GM12878 (cell line): ENCODE measurements at regions not wholly inside any gene's neighbourhood (a gene's known extent, or its start where the extent isn't known, plus 50 kb on each side); places are given as distances from the start of the nearest gene placed in this dataset.

Source experiments
- ATAC-seq: fragments of 200-7000 bp; cut with Tn5 transposase; 3 replicates; pipeline ENCODE4 v1.9.1; 2020; ENCODE audit warnings: mild to moderate bottlenecking, moderate library complexity
- BruUV-seq: library from RNA; stranded (reverse); fragments of 400-500 nt; replicated peaks from 2 replicates; lab custom pipeline; 2021; lab: Mats Ljungman, UMichigan
- CTCF ChIA-PET: fragments of 300-600 bp; sonication (Branson Sonifier 250); formaldehyde crosslinking; extraction: SDS; loops from one replicate; lab custom pipeline; 2021; ENCODE audit warnings: inconsistent platforms; lab: Yijun Ruan, JAX
- POLR2A ChIA-PET: fragments of 350-600 bp; formaldehyde crosslinking; extraction: SDS; loops from one replicate; lab custom pipeline; 2021; ENCODE audit warnings: inconsistent platforms; lab: Charles Lee
- RAD21 ChIA-PET: fragments of 300-600 bp; sonication (Branson Sonifier 250); formaldehyde crosslinking; loops from one replicate; lab custom pipeline; 2023; ENCODE audit warnings: antibody characterized with exemption; ENCODE audit not compliant: unreplicated experiment; lab: Charles Lee
- SMC1A ChIA-PET: fragments of 300-600 bp; sonication (Branson Sonifier 250); formaldehyde crosslinking; loops from one replicate; lab custom pipeline; 2023; ENCODE audit not compliant: unreplicated experiment, uncharacterized antibody; lab: Charles Lee
- DNase-seq: peaks from one replicate; pipeline ENCODE4 v3.0.0-alpha.2; 2011; ENCODE audit warnings: low read depth, low spot score
- FAIRE-seq: peaks from 3 replicates; lab custom pipeline; 2011; peaks lifted over from hg19 to GRCh38; lab: Jason Lieb, UNC
- H2AFZ ChIP-seq: 2 replicates; pipeline ENCODE4 v1.6.0; 2011; ENCODE audit warnings: low read depth, low read length, control low read depth; ENCODE audit not compliant: control insufficient read depth
- H3K27ac ChIP-seq: 2 replicates; pipeline ENCODE4 v1.5.1; 2011; ENCODE audit warnings: control low read depth; ENCODE audit not compliant: control insufficient read depth, insufficient read depth
- H3K27me3 ChIP-seq, 2 experiments: replicated peaks in 1 of 2; 2 replicates each; pipeline versions ENCODE4 v1.6.0 to v1.6.1; 2011; ENCODE audit warnings: low read length in 1 of 2; ENCODE audit not compliant: control insufficient read depth in 2 of 2, insufficient read depth in 2 of 2
- H3K36me3 ChIP-seq, 2 experiments: 2 replicates each; pipeline ENCODE4 v1.5.1; 2011; ENCODE audit warnings: low read length in 1 of 2; ENCODE audit not compliant: control insufficient read depth in 2 of 2, insufficient read depth in 2 of 2
- H3K4me1 ChIP-seq: 2 replicates; pipeline ENCODE4 v1.6.1; 2011; ENCODE audit warnings: mild to moderate bottlenecking, low read length, moderate library complexity, mixed read lengths; ENCODE audit not compliant: control insufficient read depth, insufficient read depth
- H3K4me2 ChIP-seq: 2 replicates; pipeline ENCODE4 v1.6.0; 2011; ENCODE audit warnings: control low read depth; ENCODE audit not compliant: control insufficient read depth, insufficient read depth
- H3K4me3 ChIP-seq: fragments of 200-600 bp; sonication (generic); 2 replicates; pipeline ENCODE4 v1.5.1; 2016
- H3K79me2 ChIP-seq: 2 replicates; pipeline ENCODE4 v1.6.0; 2011; ENCODE audit warnings: low read length; ENCODE audit not compliant: control insufficient read depth, insufficient read depth
- H3K9ac ChIP-seq: 2 replicates; pipeline ENCODE4 v1.8.0; 2011; ENCODE audit warnings: low read length, control low read depth, mixed read lengths; ENCODE audit not compliant: control insufficient read depth, insufficient read depth
- H3K9me3 ChIP-seq: replicated peaks from 3 replicates; pipeline ENCODE4 v1.5.1; 2011; ENCODE audit warnings: mild to moderate bottlenecking, low read length; ENCODE audit not compliant: control insufficient read depth, insufficient read depth
- H4K20me1 ChIP-seq: 2 replicates; pipeline ENCODE4 v1.6.0; 2011; ENCODE audit not compliant: control insufficient read depth, insufficient read depth
- EGR1 ChIP-seq, 2 experiments: IDR thresholded peaks; 1 replicate in 1 of 2; 2 replicates in 1 of 2; pipeline ENCODE4 v1.6.1; 2011 to 2012; ENCODE audit warnings: low read depth in 2 of 2, low read length in 2 of 2, borderline replicate concordance in 1 of 2, mild to moderate bottlenecking in 1 of 2, moderate library complexity in 1 of 2
- ESRRA ChIP-seq: IDR thresholded peaks from 2 replicates; pipeline ENCODE4 v1.6.1; 2012; ENCODE audit warnings: mild to moderate bottlenecking, low read length, improper control_type of control experiment
- HCFC1 ChIP-seq: fragments of 150-350 bp; IDR thresholded peaks from 2 replicates; pipeline ENCODE4 v1.6.1; 2014; ENCODE audit warnings: low read length
- HDAC6 ChIP-seq: fragments of 200-600 bp; sonication (generic); IDR thresholded peaks from one replicate; pipeline ENCODE4 v1.8.0; 2017; ENCODE audit warnings: antibody characterized with exemption; ENCODE audit not compliant: unreplicated experiment
- IRF4 ChIP-seq: IDR thresholded peaks from 2 replicates; pipeline ENCODE4 v1.6.1; 2011; ENCODE audit warnings: low read depth, low read length
- JUNB ChIP-seq: IDR thresholded peaks from 2 replicates; pipeline ENCODE4 v1.6.1; 2016; ENCODE audit warnings: antibody characterized with exemption, mild to moderate bottlenecking
- NFYB ChIP-seq: IDR thresholded peaks from 2 replicates; pipeline ENCODE4 v1.6.1; 2011; ENCODE audit warnings: low read depth, mild to moderate bottlenecking, low read length, improper control_type of control experiment, moderate library complexity; ENCODE audit not compliant: insufficient read depth
- POU2F2 ChIP-seq: IDR thresholded peaks from 3 replicates; pipeline ENCODE4 v1.6.1; 2011; ENCODE audit warnings: low read depth, mild to moderate bottlenecking, low read length, borderline replicate concordance
- SPI1 ChIP-seq: IDR thresholded peaks from 2 replicates; pipeline ENCODE4 v1.6.1; 2011; ENCODE audit warnings: low read depth, mild to moderate bottlenecking, low read length, moderate library complexity, borderline replicate concordance; ENCODE audit not compliant: insufficient read depth
- SREBF1 ChIP-seq: IDR thresholded peaks from 2 replicates; pipeline ENCODE4 v1.6.1; 2012; ENCODE audit warnings: mild to moderate bottlenecking, low read length
- WRNIP1 ChIP-seq: IDR thresholded peaks from 2 replicates; pipeline ENCODE4 v1.6.1; 2011; ENCODE audit warnings: low read depth, low read length, improper control_type of control experiment, borderline replicate concordance
- ZBED1 ChIP-seq: IDR thresholded peaks from 2 replicates; pipeline ENCODE4 v1.6.1; 2016; ENCODE audit warnings: borderline replicate concordance
- ZNF687 ChIP-seq: fragments of 450-650 bp; IDR thresholded peaks from 2 replicates; pipeline ENCODE4 v1.6.1; 2017; ENCODE audit warnings: mild to moderate bottlenecking, moderate library complexity
- WGBS: methylation state at CpG from one replicate; pipeline ENCODE4 v1.1.6; 2016; ENCODE audit warnings: low lambda C conversion rate; ENCODE audit not compliant: insufficient replicate concordance, insufficient coverage; ENCODE audit errors: missing lambda C conversion rate; 5-methylcytosine and 5-hydroxymethylcytosine counted together
- in situ Hi-C: fragments of 300-500 bp; cut with MboI; formaldehyde crosslinking; loops from 9 replicates; pipeline ENCODE4 v1.14.3; 2018; ENCODE audit warnings: mixed read lengths
- intact Hi-C: fragments of 100-400 bp; cut with micrococcal nuclease; formaldehyde crosslinking; loops from one replicate; pipeline ENCODE4 v1.14.2; 2022; ENCODE audit not compliant: unreplicated experiment

DNA sequence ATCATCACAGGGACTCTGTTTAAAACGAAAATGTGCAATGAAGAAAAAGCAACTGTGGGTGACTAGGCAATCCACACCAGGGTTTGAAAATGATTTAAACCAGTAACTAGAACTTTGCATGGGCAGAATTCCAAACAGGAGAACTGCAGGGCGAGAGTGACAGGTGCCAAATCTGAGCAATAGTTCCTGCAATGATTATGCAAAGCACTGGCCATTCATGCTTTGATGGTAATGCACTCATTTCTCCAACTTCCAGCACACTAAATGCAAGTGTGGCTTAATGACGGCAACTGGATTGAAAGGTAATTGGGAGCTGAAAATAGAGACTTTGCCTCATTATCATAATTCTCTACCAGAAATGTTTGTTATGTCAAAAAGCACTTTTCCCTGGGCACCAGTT is 140.5 kb upstream of the TMCC3 start:
- CTCF ChIA-PET = interaction anchor here (0.6 kb wide), 1 partner anchor 11 kb away, joined by 3 read pairs; no protein-coding TSS in a partner anchor
- H3K4me2 ChIP-seq = no peak overlapping the region
- SMC1A ChIA-PET = interaction anchor here (0.6 to 2.9 kb wide), 4 partner anchors 18 to 320 kb away, joined by 3 to 12 read pairs (median 8); no protein-coding TSS in a partner anchor
- 0 out of 3 replicates have a peak, but pooled peaks have one; percentile 39 for TF ChIP-seq POU2F2
- no peak for TF ChIP-seq HCFC1
- H3K9ac ChIP-seq = no peak overlapping the region
- H3K27ac ChIP-seq = no peak overlapping the region
- POLR2A ChIA-PET = no interaction called here
- in situ Hi-C loops (no loop called here), intact Hi-C loops (no loop called here)
- H3K36me3 ChIP-seq = peaks cover 11 to 29% of the 10 kb centered on the region in 2 experiments
- WGBS = 53% methylated on average over 3 of the region's 3 CpGs
- no peaks in the 10 kb centered on the region; the same call in 1 of the 3 replicates for H3K9me3 ChIP-seq
- DNase-seq (no peak), FAIRE-seq (no peak), ATAC-seq (no peak)
- peaks cover 73% of the 10 kb centered on the region for H3K79me2 ChIP-seq
- RAD21 ChIA-PET = no interaction called here
- H2AFZ ChIP-seq = no peak overlapping the region
- no peaks in the 10 kb centered on the region for H4K20me1 ChIP-seq
- H3K4me3 ChIP-seq = no peak overlapping the region
- no peaks in the 10 kb centered on the region for H3K27me3 ChIP-seq
- peaks cover 16% of the 10 kb centered on the region for H3K4me1 ChIP-seq
- BruUV-seq = no TSS peak

DNA sequence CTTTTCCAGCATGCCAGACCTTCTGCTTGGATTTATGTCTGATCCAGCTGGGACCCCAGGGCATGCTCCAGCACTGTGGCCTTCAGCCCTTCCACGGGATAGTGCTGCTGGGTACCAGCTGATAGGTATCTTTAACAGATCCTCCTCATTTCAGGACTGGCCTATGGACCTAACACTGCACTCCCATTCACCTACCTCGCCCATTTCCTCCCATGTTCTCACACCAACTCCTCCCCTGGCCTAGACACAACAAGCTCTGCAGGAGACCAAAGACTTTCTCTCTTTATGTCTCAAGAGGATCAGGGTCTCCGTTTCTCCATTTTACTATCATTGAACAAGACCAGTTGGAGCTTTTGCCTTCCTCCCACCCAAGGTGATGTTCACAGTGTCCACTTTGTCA is 140.0 kb upstream of the TMCC3 start:
- no peak overlapping the region for H3K4me2 ChIP-seq
- H3K27ac ChIP-seq = no peak overlapping the region
- peaks cover 73% of the 10 kb centered on the region for H3K79me2 ChIP-seq
- H3K36me3 ChIP-seq = peaks cover 9 to 28% of the 10 kb centered on the region in 2 experiments
- no peak overlapping the region for H2AFZ ChIP-seq
- no TSS peak for BruUV-seq
- no peaks in the 10 kb centered on the region; the same call in 1 of the 3 replicates for H3K9me3 ChIP-seq
- ATAC-seq (no peak; the same call in 2 of the 3 replicates), DNase-seq (no peak), FAIRE-seq (no peak)
- intact Hi-C loops (no loop called here), in situ Hi-C loops (no loop called here)
- peaks cover 16% of the 10 kb centered on the region for H3K4me1 ChIP-seq
- H3K4me3 ChIP-seq = no peak overlapping the region
- ChIA-PET RAD21 (interaction anchor here (2.8 kb wide), 1 partner anchor 83 kb away, joined by 10 read pairs; no protein-coding TSS in a partner anchor), SMC1A (interaction anchor here (2.4 to 2.9 kb wide), 3 partner anchors 18 to 85 kb away, joined by 5 to 12 read pairs (median 12); no protein-coding TSS in a partner anchor), CTCF (interaction anchor here (0.6 kb wide), 1 partner anchor 12 kb away, joined by 3 read pairs; no protein-coding TSS in a partner anchor), POLR2A (no interaction called here)
- H3K9ac ChIP-seq = no peak overlapping the region
- no peaks in the 10 kb centered on the region for H4K20me1 ChIP-seq
- 86% methylated on average over 3 of the region's 3 CpGs for WGBS
- no peaks in the 10 kb centered on the region for H3K27me3 ChIP-seq
- TF ChIP-seq ZBED1 (no peak), IRF4 (no peak), ESRRA (no peak), JUNB (no peak), SPI1 (no peak), ZNF687 (no peak), WRNIP1 (no peak), EGR1 (IDR thresholded peaks at IDR 0.05; ENCODE audit: borderline replicate concordance in 1 of 2, low read depth in 2 of 2, low read length in 2 of 2) (no peak), NFYB (no peak), HDAC6 (no peak), SREBF1 (no peak)
